HG03469 (cell line): ENCODE measurements at regions not wholly inside any gene's neighbourhood (a gene's known extent, or its start where the extent isn't known, plus 50 kb on each side); places are given as distances from the start of the nearest gene placed in this dataset.

Source experiments
- ATAC-seq: cut with Tn5 transposase; IDR thresholded peaks from one replicate; pipeline ENCODE4 v1.9.1; 2021; ENCODE audit warnings: mild to moderate bottlenecking, moderate library complexity, moderate number of reproducible peaks; ENCODE audit not compliant: unreplicated experiment

DNA sequence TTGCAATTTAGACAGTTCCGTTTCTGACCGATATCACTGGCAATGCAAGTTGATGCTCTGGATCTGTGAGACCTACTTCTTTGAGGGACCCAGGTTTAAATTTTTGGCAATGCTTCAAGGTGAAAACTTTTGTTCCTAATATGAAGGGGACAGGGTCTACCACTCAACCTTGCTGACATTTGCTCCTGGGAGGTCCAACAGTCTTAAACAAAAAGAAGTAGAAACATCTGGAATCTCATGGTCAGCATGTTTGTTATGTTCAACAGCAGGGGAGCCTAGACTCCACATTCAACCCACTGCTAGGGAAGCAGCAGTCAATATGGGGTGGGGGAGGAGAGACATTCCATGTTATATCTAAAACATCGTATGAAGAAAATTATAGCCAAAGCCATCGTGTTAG, 196.4 kb downstream of the SIM1 start:
- ATAC-seq = no peak

DNA sequence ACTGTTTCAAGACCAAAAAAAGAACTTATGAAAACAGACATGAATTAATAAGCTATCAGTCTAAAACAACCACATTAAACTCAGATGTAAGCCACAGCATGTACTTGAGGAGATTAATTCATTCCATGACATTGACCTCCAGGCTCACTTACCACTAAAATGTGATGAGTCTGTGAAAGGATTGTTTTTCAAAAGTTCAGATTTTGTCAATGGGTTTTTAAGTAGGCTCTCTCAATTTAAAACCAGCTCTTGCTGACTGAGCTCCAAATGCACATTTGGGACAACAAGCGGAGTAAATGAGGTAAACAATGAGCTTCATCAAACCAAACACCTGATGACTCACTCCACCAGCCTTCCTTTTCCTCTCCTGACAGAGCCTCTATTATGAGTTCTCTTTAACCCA, 197.0 kb downstream of the SIM1 start:
- no peak for ATAC-seq

GRCh38 chr6:100266494-100267401, 198.0 kb downstream of the SIM1 start:
- no peak for ATAC-seq

DNA sequence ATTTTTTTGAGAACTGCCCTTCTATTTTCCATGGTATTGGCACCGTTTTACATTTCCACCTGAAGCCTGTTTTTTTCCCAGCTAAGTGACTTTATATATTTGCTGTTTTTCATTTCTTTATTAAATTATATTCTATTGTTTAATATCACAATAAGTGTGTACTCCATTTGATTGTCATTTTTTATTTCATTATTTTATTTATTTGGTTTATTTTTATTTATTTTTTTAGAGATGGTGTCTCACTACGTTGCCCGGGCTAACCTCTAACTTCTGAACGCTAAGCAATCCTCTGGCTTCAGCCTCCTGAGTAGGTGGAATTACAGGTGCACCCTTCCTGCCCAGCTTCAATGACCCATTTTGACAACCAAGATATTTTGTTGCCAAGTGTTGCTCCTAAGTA, 202.6 kb downstream of the SIM1 start:
- ATAC-seq = no peak

DNA sequence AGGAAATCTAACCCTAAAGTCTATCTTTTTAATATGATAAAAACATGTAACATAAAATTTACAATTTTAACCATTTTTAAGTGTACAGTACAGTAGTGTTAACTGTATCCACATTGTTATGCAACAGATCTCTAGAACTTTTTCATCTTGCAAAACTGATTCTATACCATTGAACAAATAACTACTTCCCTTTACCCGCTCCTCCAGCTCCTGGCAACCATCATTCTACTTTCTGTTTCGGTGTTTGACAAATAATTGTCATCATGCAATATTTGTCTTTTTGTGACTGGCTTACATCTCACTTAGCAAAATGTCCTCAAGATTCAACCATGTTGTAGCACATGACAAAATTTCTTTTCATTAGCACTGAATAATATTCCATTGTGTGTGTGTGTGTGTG, 203.2 kb downstream of the SIM1 start:
- ATAC-seq = no peak

GRCh38 chr6:100260584-100260983, 204.1 kb downstream of the SIM1 start:
- no peak for ATAC-seq

DNA sequence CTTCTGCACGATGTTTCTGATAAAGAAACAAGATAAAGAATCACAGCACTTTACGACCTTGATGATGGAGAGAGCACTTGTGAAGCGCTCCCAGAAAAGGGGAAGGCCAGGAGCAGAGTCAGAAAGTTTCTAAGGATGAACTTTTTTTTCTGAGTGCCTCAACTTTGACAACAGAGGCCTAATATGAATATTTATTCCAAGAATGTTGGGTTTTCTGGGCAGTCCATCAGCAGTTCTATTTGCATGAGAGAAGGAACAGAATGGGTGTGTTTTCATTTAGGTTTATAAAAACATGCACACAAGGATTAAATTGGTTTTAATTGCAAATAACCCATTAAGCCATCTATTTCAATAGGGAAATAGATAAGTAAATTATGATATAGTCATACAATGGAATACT, 204.9 kb downstream of the SIM1 start:
- ATAC-seq = no peak

DNA sequence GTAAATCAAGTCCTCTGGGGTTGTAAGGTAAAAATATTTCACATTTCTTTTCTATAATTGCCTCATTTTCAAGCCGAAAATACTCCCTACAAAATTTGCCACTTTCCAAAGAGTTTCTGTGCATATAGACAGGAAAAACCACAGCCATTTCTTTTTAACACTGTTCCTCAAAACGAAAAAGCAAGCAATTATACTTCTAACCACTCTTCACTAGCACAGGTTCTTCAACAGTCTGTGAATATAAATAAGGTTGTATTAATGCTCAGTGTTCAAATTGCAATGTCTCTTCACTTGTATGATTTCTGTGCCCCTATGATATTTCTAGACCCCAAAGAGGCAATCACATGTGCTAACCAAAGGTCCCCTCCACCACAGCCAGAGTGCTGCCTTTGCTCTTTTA, 206.0 kb downstream of the SIM1 start:
- no peak for ATAC-seq

DNA sequence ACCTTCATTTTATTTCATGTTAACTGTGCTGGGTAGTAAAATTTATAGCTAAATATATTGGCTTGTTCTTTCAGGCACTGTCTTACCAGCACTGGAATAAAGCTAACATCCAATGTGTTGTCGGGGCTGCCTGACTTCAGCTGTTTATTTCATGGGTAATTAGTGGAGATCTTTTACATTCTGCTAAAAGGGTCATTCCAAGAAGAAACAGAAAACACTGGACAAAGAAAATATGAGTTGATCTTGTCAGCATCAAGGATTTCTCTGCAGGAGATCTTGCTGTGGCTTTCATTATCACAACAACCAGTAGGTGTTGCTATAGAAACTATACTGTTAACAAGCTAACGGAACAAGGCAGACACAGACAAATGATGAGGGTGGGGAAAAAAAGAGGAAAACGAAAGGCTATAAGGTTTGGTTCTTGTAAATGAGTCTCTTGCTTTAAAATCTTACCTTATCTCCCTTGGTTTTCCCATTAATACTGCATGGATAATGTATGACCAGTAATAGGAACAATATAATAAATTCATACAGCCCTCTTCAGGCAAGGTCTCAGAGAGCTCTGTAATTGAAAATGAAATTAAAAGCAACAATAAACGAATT, 206.8 kb downstream of the SIM1 start:
- ATAC-seq = peak; percentile 83

GRCh38 chr6:100255701-100256100, 209.0 kb downstream of the SIM1 start:
- ATAC-seq = no peak

- ATAC-seq = no peak
Observed at GRCh38 chr6:100247123-100247522, 217.6 kb downstream of the SIM1 start.

DNA sequence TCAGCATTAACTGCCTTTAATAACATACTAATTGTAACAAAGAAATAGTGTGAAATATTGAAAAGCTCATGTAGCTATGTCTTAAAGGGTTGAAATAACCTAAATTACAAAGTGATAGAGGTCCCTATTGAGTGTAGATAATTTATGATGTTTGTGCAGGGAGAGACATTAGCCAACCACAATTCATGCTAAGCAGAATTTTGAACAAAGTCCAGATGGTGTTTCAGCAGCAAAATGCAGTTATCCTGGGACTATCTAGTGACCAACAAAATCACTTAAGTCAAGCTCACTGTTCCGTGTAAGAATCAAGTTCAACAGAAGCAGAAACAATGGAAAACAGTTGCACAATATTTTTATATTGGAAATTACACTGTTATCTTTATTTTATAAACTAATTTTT, 218.5 kb downstream of the SIM1 start:
- ATAC-seq = no peak

DNA sequence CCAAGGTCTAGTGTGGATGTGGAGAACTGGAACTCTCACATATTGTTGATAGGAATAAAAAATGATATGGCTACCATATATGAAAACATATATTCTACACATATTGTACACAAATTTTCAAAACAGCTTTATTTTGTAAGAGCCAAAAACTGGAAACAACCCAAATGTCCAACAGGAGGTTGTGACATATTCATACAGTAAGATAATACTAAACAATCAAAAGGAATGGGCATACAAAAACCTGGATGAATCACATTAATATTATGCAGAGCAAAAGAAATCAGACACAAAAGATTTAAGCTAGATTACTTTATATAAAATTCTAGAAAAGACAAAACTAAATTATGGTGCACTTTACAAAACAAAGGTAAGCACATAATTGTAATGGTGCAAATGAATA, 223.9 kb downstream of the SIM1 start:
- ATAC-seq = no peak

DNA sequence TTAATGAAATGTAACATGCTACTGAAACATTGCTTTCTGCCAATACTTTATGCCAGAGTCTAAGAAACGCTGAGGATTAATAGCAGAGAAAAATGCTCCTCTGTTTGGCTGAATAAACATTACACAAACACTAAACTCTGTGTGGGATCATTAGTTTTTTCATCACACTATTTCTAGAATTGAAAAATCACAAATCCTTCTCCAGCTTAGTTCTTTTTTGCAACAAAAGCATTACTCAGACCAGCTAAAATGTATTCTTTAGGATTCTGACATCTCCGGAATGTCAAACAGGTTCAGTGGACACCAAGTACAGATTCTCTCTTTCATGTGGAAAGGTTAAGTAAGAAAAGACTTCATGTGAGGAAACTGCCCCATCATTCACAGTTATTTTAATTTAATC, 226.9 kb downstream of the SIM1 start:
- no peak for ATAC-seq

- no peak for ATAC-seq
Observed at GRCh38 chr6:100236389-100236788, 228.3 kb downstream of the SIM1 start.

GRCh38 chr6:100235631-100236030, 229.1 kb downstream of the SIM1 start:
- ATAC-seq = no peak

DNA sequence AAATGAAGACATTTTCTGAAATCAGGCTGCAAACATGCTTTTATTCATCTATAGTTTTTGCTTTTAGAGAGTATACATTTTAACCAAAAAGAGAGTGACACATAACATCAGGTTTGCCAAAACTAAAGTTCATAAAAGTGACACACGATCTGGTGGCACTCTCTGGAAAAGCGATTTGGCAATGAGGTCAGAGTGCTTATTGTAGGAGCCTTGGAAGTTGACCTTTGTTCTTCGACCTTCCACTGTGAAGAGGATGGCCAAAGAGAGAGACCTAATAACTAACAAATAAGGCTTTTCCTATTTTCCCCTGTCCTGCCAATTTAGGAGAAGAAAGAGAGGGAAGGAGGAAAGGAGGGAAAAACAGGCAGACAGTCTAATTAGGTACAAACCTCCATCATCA, 230.1 kb downstream of the SIM1 start:
- no peak for ATAC-seq

- no peak for ATAC-seq
Observed at GRCh38 chr6:100232781-100233573, 231.7 kb downstream of the SIM1 start.

DNA sequence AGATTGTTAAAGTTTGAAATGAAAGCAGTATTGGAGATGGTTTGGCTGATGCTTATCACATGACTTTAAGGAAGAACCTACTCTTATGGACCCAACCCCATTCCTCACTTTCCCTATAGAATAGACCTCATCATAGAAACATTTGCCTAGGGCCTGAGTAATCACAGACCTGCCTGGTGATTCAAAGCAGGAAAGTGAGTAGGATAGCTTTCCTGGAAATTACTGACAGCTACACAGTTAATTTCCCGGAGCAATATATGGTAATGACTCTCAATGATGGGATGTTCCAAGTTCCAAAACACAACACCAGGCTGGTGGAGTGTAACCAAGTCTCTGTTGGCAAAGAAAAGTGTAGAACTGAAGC, 233.8 kb downstream of the SIM1 start:
- no peak for ATAC-seq

DNA sequence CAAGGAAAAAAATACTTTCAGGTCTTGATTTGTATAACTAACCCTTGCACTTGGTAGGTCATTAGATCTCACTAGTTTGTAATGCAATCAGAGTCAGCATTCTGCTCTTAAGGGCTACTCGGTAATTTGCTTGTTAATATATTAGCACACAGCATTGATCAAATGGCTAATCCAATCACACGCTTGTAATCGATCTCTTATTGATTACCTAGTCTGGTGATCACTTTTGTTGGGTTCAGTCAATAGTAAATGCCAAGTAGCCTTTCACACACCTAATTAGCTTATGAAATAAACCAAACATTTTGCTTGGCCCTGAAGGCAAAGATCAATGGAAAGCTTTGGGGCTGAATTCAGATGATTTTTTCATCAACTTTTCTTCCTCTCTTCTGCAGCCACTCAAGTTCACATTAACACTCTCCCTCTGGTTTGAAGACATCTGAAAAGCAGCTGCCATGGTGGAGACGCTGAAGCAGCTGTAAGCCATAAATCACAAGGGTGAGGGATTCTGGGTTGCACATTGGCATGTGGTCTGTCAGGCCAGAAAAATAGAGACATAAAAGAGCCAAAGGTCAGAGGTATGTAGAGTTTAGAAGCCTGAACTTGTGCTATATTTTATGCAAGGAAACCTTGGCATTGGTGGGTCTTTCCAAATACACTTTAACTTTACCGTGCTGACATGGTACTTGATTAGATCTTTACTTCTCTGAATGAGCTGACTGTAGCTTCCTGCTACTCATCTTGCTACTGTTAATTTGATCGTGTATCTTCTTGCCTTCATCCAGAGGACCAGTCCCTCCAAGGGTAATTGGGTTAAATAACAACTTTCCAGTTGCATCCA, 234.4 kb downstream of the SIM1 start:
- no peak for ATAC-seq

GRCh38 chr6:100229512-100229911, 235.2 kb downstream of the SIM1 start:
- no peak for ATAC-seq
